Mesenteric fat pad (tissue), 1 donor: ENCODE measurements at regions not wholly inside any gene's neighbourhood (a gene's known extent, or its start where the extent isn't known, plus 50 kb on each side); places are given as distances from the start of the nearest gene placed in this dataset.

Experiments used
- DNase-seq: peaks from one replicate; pipeline ENCODE4 v3.0.0-alpha.2; 2020; ENCODE audit warnings: low spot score
- donor health status: DM: yes; HTN: yes; CAD: no.

- DNase-seq, result no peak
Measured at GRCh38 chr1:38297246-38297645, 250.7 kb upstream of the POU3F1 start.

DNA sequence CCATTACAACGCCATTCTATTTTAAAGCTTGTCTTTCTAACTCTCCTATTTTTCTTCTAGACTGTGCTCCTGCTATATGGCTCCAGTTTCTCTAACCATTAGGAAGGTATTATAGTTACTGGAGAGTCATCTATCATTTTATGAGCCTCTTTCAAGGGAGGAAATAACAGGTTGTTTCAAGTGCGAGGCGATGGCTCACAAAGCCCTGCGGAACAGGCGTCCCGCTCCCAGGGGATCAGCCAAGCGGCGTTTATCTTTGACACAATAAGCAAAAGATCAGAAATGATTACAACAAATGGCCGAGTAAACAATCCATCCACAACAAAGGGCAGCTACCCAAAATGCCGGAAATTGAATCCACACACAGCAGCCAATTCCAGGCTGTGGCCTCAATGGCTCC is 249.5 kb upstream of the POU3F1 start:
- no peak for DNase-seq

GRCh38 chr1:38293567-38293966 is 247.0 kb upstream of the POU3F1 start:
- DNase-seq, result no peak

DNA sequence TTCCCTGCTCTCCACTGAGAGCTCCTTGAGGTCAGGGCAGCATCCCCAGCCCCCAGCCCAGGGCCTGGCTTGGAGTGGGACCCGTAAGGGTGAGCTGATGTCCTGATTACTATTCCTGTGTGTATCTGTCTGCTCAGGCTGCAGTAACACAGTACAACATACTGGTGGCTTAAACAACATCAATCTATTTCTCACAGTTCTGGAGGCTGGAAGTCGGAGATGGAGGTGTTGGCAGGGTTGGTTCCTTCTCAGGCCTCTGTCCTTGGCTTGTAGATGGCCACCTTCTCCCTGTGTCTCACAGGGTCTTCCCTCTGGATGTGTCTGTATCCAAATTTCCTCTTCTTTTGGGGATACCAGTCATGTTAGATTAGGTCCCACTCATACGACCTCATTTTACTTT is 246.4 kb upstream of the POU3F1 start:
- DNase-seq, result no peak

- no peak for DNase-seq
Measured at GRCh38 chr1:38291906-38292521, 245.4 kb upstream of the POU3F1 start.

- no peak for DNase-seq
Measured at GRCh38 chr1:38291336-38291735, 244.7 kb upstream of the POU3F1 start.

- no peak for DNase-seq
Measured at GRCh38 chr1:38289034-38289433, 242.4 kb upstream of the POU3F1 start.

GRCh38 chr1:38287547-38287946 is 241.0 kb upstream of the POU3F1 start:
- DNase-seq, result no peak

DNA sequence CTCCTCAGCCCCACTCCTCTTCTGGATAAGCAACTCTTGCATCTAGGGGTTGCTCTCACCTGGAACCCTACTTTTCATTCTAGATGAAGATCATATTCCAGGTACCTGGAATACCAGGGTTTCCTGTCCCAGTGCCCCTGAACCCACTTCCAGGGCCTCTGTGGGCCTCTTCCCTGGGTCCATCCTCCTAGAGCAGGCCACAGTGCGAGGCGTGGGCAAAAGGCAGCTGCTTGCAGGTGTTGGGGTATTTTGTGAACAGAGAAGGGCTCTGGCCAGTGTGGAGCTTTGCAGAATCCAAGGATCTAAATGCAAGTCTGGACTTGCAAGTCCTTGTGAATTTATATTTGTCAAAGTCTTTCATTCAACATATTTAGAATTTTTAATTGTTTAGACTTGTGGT is 240.4 kb upstream of the POU3F1 start:
- DNase-seq, result no peak

DNA sequence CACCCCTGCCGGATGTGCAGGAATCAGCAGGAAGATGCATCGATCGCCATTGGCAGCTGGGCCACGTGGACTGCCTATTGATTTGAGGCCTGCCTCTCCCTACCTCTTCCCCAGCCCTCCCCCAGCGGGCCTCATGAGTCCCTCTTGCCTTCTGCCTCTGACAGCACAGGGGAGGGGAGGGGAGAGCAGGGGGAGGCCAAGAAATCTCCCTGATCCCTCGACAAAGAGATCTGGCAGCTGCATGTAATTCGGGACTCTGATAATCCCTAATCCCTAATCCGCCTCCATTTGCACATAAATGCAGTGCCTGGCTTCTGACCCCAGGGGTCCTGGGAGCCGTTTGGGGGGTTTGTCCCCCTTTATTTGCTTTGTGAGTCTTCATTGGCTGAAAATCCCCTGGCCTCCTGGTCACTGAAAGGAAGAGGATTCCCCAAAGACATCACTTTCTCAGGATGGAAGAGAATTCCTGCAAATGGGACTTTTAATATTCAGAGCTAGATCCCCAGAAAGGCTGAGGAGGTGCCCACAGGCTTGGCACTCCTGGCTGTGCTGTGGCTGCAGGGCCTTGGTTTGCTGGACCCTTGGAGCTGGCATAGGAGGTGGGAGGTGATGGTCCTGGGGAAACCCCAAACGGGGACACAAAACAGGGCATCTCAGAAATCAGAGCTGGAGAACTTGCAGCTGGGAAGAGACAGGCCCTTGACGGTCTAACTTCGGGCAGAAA is 239.4 kb upstream of the POU3F1 start:
- DNase-seq, result peak; percentile 47

- DNase-seq, result peak; percentile 43
Measured at GRCh38 chr1:38284953-38285352, 238.4 kb upstream of the POU3F1 start.

DNA sequence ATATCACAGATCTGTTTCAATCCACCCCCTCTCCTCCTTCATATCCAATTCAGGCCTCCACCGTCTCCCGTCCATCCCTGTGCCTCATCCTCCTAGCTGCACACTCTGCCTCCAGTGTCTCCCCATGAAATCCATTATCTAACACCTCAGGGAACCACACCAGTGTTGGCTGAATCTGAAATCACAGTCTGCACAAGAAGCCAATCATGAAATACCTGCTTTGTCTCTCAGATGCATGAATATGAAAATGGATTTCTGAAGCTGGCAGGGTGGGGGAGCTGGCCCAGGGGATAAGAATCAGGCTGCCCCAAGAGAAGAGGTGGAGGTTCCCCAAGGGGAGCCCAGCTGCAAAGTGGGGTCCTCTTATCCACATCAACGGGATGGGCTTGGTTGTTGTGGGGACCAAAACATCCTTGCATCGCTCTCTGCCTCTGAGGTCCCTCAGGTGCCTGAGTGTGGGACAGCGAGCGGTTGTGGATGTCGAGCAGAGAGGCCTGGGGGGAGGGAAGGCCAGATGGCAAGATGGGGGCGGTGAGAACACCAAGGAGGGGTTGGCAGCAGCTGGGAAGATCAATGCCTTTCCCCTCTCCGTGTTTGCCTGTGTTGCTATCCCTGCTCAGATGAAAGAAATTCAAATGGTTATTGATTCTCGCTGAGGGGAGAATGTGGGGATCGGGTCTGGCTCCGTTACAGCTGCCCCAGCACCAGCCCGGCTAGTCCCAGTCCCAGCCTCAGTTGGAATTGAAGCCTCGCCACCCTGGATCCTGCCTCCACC is 237.3 kb upstream of the POU3F1 start:
- no peak for DNase-seq

DNA sequence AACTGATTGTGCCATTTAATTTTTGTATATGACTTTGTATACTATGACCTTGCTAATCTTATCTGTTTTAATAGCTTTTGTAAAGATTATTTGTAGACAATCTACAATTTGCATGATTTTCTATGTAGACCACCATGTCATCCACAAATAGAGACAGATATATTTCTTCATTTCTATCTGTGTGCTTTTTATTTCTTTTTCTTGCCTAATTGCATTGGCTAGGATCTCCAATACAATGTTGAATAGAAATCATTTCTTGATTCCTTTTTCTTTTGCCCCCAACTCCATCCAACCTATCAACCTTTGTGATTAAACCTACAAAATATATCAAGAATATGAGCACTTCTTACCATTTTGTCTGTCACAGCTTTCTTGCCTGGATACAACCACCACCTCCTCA is 232.6 kb upstream of the POU3F1 start:
- DNase-seq, result no peak

DNA sequence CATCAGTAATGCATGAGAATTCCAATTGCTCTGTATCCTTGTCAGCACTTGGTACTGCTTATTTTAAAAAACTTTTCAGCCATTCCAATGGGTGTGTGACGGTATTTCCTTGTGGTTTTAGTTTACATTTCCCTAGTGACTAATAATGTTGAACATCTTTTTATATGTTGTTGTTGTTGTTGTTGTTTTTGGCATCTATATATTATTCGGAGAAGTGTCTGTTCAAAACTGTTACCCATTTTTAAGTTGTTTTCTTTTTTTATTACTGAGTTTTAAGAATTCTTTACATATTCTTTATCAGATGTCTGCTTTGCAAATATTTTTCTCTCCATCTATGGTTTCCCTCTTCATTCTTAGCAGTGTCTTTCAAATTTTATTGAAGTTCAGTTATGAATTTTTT is 231.1 kb upstream of the POU3F1 start:
- DNase-seq, result no peak

DNA sequence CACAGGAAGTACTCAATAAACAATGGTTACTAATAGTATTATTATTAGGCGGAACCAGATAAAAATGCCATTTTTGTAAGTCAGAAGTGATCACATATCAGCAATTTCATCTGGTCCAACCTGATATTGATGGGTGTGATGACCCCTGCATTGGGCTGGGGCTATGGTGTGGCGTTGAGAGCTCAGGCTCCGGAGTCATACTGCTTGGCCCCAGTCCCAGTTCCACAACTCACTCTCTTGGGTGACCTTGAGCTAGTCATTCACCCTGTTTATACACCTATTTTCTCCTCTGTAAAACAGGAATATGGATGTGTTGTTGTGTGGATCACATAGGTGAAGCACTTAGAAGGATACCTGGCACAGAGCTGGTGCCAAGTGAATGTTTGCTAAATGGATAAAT is 229.4 kb upstream of the POU3F1 start:
- no peak for DNase-seq

DNA sequence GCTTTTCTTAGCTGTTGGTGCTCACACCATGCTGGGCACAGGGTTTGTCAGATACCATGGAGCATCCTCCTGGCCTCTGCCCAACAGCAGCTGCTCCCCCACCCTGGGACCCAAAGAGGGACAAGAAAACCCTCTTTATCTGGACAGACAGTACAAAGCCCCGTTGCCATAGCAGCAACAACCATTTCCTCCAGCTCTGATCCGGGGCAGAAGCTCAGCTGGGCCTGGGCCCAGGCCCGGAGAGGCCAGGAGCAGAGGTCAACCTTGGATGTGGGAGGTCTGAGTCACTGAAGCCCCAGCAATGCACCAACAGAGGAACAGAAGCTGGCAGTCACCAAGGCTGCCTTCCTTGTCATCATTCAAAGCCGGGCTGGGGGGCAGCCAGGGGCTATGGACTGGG is 228.4 kb upstream of the POU3F1 start:
- peak; percentile 51 for DNase-seq

- no peak for DNase-seq
Measured at GRCh38 chr1:38273196-38273804, 226.7 kb upstream of the POU3F1 start.

DNA sequence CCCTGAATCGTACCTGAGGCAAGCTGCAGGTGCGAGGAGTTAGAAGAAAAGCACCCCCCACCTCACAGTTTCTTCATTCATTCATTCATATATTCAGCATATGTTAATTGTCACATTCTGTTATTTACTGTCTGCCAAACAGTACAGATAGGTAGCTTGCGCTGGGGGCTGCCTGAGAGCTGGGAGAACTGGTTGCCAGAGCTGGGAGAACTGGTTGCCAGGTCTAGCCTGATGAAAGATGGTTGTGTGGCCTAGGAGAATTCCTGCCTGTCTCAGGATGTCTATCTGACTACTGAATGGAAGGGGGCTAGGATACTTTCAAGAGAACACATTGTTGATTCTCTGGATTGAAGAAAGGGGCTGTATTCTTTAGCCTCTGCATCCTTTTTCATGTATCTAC is 225.9 kb upstream of the POU3F1 start:
- no peak for DNase-seq

- no peak for DNase-seq
Measured at GRCh38 chr1:38270849-38271633, 224.4 kb upstream of the POU3F1 start.

- DNase-seq, result no peak
Measured at GRCh38 chr1:38269923-38270848, 223.6 kb upstream of the POU3F1 start.
